ENCODE measurements at regions not wholly inside any gene's neighbourhood (a gene's known extent, or its start where the extent isn't known, plus 50 kb on each side); places are given as distances from the start of the nearest gene placed in this dataset.

- POLR2A ChIA-PET = no interaction called here
- no peaks in the 10 kb centered on the region for H3K27me3 ChIP-seq (ENCODE audit: control insufficient read depth in 2 of 2, insufficient read depth in 2 of 2, low read length in 2 of 2)
- no peaks in the 10 kb centered on the region for H4K20me1 ChIP-seq (replicated peaks; ENCODE audit: control insufficient read depth, insufficient read depth, low read length)
- ATAC-seq (no peak), DNase-seq (ENCODE audit: extremely low read depth in 1 of 4, low spot score in 3 of 4) (no peak), FAIRE-seq (no peak)
- no peak overlapping the region for H2AFZ ChIP-seq (ENCODE audit: low read depth, low read length)
- no peak overlapping the region for H3K4me2 ChIP-seq (ENCODE audit: insufficient read depth, low read length)
- no TSS peak for BruUV-seq (replicated peaks)
- TF ChIP-seq NFE2L1 (tag; IDR thresholded peaks at IDR 0.05; ENCODE audit: borderline replicate concordance, low read depth) (no peak), FOXM1 (IDR thresholded peaks at IDR 0.05; ENCODE audit: low read depth) (no peak), FOXM1 (CRISPR knock-in tag; IDR thresholded peaks at IDR 0.05; ENCODE audit: low read depth) (no peak), CBFA2T3 (IDR thresholded peaks at IDR 0.05) (no peak), POU5F1 (IDR thresholded peaks at IDR 0.05; ENCODE audit: borderline replicate concordance, low read depth, low read length, partially characterized antibody) (no peak), ZNF12 (CRISPR knock-in tag; IDR thresholded peaks at IDR 0.05) (no peak), REST (IDR thresholded peaks at IDR 0.05; ENCODE audit: borderline replicate concordance) (no peak), REST (CRISPR knock-in tag; IDR thresholded peaks at IDR 0.05; ENCODE audit: low read depth) (no peak), MEF2D (tag; conservative IDR thresholded peaks at IDR 0.05; ENCODE audit: low read depth) (no peak), HNRNPUL1 (IDR thresholded peaks at IDR 0.05; ENCODE audit: low read length) (no peak), ZNF324 (CRISPR knock-in tag; IDR thresholded peaks at IDR 0.05) (no peak), ZNF146 (CRISPR knock-in tag; IDR thresholded peaks at IDR 0.05; ENCODE audit: unreplicated experiment) (no peak), ZNF644 (tag; IDR thresholded peaks at IDR 0.05; ENCODE audit: low read depth) (no peak), ZNF316 (IDR thresholded peaks at IDR 0.05) (no peak), MTA1 (IDR thresholded peaks at IDR 0.05; ENCODE audit: borderline replicate concordance) (no peak)
- intact Hi-C loops (cut with micrococcal nuclease) = no loop called here
- no peak overlapping the region for H3K4me3 ChIP-seq
- H3K36me3 ChIP-seq (ENCODE audit: control insufficient read depth, insufficient read depth, low read length) = no peaks in the 10 kb centered on the region
- no peaks in the 10 kb centered on the region for H3K9me1 ChIP-seq (ENCODE audit: control insufficient read depth, insufficient read depth, low read length)
- CTCF ChIA-PET (ENCODE audit: low intra/inter-chr PET ratio) = no interaction called here
- in situ Hi-C loops (cut with MboI) = no loop called here
- no peaks in the 10 kb centered on the region for H3K4me1 ChIP-seq (replicated peaks in 1 of 2; ENCODE audit: control insufficient read depth in 2 of 2, insufficient read depth in 2 of 2, low read length in 2 of 2)
- no peaks in the 10 kb centered on the region for H3K9me3 ChIP-seq (replicated peaks; ENCODE audit: control insufficient read depth, insufficient read depth, low read depth, low read length)
- H3K79me2 ChIP-seq (ENCODE audit: control insufficient read depth, insufficient read depth, low read length) = no peaks in the 10 kb centered on the region
- no peak overlapping the region for H3K27ac ChIP-seq (ENCODE audit: extremely low read depth, low read depth, low read length)
- no peak overlapping the region for H3K9ac ChIP-seq (ENCODE audit: insufficient read depth in 1 of 2, low read depth in 2 of 2, low read length in 2 of 2)
Observed at GRCh38 chrX:85454295-85454694, 74.8 kb upstream of the POF1B start.

Measured in K562 (cell line).